Vagina (tissue), 2 donors: ENCODE measurements at regions not wholly inside any gene's neighbourhood (a gene's known extent, or its start where the extent isn't known, plus 50 kb on each side); places are given as distances from the start of the nearest gene placed in this dataset.
A peak's percentile ranks its signal among the peaks of the same experiment; 100 is the strongest.

Experiments used
- DNase-seq, 2 donors: peaks; one replicate each; pipeline ENCODE4 v3.0.0-alpha.2; 2017; ENCODE audit errors: extremely low spot score in 2 of 2
- H3K27ac ChIP-seq: fragments of 200-600 bp; sonication (generic); one replicate; pipeline ENCODE4 v1.5.1; 2019
- H3K27me3 ChIP-seq: fragments of 200-600 bp; sonication (generic); one replicate; pipeline ENCODE4 v1.5.1; 2019
- H3K36me3 ChIP-seq, 2 donors: fragments of 200-600 bp; sonication (generic); one replicate each; pipeline ENCODE4 v1.5.1; 2017 to 2019
- H3K4me1 ChIP-seq: fragments of 200-600 bp; sonication (generic); one replicate; pipeline ENCODE4 v1.5.1; 2019
- H3K4me3 ChIP-seq, 2 donors: fragments of 200-600 bp; sonication (generic); 1 replicate in 1 of 2; 2 replicates in 1 of 2; pipeline ENCODE4 v1.5.1; 2016 to 2019
- H3K9me3 ChIP-seq: fragments of 200-600 bp; sonication (generic); one replicate; pipeline ENCODE4 v1.5.1; 2019
- POLR2A ChIP-seq, 2 donors: fragments of 450-650 bp; IDR thresholded peaks; one replicate each; pipeline ENCODE4 v1.6.1; 2017; ENCODE audit warnings: antibody characterized with exemption in 2 of 2, mild to moderate bottlenecking in 2 of 2, moderate library complexity in 2 of 2
- POLR2AphosphoS5 ChIP-seq, 2 donors: sonication (generic); formaldehyde crosslinking; IDR thresholded peaks; one replicate each; pipeline ENCODE4 v1.9.0; 2017; ENCODE audit warnings: antibody characterized with exemption in 2 of 2, mild to moderate bottlenecking in 2 of 2, low read depth in 1 of 2; ENCODE audit not compliant: insufficient read depth in 1 of 2
- intact Hi-C: fragments of 100-400 bp; cut with DNase I; formaldehyde crosslinking; loops from one replicate; pipeline ENCODE4 v1.15.1; 2023
- TF ChIP-seq, protein P1 (sequence below), 3 experiments: fragments of 450-650 bp in 2 of 3; fragments of 200-600 bp in 1 of 3; sonication (generic) in 1 of 3; IDR thresholded peaks; one replicate each; pipeline ENCODE4 v1.5.1; 2017 to 2019; ENCODE audit warnings: antibody characterized with exemption in 3 of 3, mild to moderate bottlenecking in 2 of 3, moderate library complexity in 2 of 3

GRCh38 chr14:78081245-78081644 is 88.9 kb upstream of the NRXN3 start:
- H3K4me1 ChIP-seq = no peaks in the 10 kb centered on the region
- no peak overlapping the region for H3K4me3 ChIP-seq
- no peak overlapping the region for H3K27ac ChIP-seq
- DNase-seq = no peak
- no peaks in the 10 kb centered on the region for H3K9me3 ChIP-seq
- intact Hi-C loops = no loop called here
- TF ChIP-seq POLR2AphosphoS5 (IDR thresholded peaks at IDR 0.05; ENCODE audit: insufficient read depth in 1 of 2, low read depth in 1 of 2) (no peak), POLR2A (IDR thresholded peaks at IDR 0.05) (no peak)
- TF ChIP-seq, protein P1, sequence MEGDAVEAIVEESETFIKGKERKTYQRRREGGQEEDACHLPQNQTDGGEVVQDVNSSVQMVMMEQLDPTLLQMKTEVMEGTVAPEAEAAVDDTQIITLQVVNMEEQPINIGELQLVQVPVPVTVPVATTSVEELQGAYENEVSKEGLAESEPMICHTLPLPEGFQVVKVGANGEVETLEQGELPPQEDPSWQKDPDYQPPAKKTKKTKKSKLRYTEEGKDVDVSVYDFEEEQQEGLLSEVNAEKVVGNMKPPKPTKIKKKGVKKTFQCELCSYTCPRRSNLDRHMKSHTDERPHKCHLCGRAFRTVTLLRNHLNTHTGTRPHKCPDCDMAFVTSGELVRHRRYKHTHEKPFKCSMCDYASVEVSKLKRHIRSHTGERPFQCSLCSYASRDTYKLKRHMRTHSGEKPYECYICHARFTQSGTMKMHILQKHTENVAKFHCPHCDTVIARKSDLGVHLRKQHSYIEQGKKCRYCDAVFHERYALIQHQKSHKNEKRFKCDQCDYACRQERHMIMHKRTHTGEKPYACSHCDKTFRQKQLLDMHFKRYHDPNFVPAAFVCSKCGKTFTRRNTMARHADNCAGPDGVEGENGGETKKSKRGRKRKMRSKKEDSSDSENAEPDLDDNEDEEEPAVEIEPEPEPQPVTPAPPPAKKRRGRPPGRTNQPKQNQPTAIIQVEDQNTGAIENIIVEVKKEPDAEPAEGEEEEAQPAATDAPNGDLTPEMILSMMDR (IDR thresholded peaks at IDR 0.05) = no peak
- H3K36me3 ChIP-seq = no peaks in the 10 kb centered on the region
- no peaks in the 10 kb centered on the region for H3K27me3 ChIP-seq

- H3K9me3 ChIP-seq = no peaks in the 10 kb centered on the region
- H3K4me3 ChIP-seq = no peak overlapping the region
- H3K4me1 ChIP-seq = no peaks in the 10 kb centered on the region
- H3K36me3 ChIP-seq = no peaks in the 10 kb centered on the region
- H3K27me3 ChIP-seq = no peaks in the 10 kb centered on the region
- intact Hi-C loops = no loop called here
- TF ChIP-seq POLR2A (IDR thresholded peaks at IDR 0.05) (no peak), POLR2AphosphoS5 (IDR thresholded peaks at IDR 0.05; ENCODE audit: insufficient read depth in 1 of 2, low read depth in 1 of 2) (no peak)
- TF ChIP-seq, protein P1 (IDR thresholded peaks at IDR 0.05) = no peak
- no peak for DNase-seq
- no peak overlapping the region for H3K27ac ChIP-seq
These were observed 86.3 kb upstream of the NRXN3 start for GRCh38 chr14:78083837-78084236.

- Histone ChIP-seq H3K36me3 (no peaks in the 10 kb centered on the region), H3K4me3 (no peak overlapping the region), H3K27ac (no peak overlapping the region), H3K4me1 (no peaks in the 10 kb centered on the region), H3K9me3 (no peaks in the 10 kb centered on the region), H3K27me3 (no peaks in the 10 kb centered on the region)
- intact Hi-C loops = no loop called here
- TF ChIP-seq POLR2A (IDR thresholded peaks at IDR 0.05) (no peak), POLR2AphosphoS5 (IDR thresholded peaks at IDR 0.05; ENCODE audit: insufficient read depth in 1 of 2, low read depth in 1 of 2) (no peak)
- TF ChIP-seq, protein P1 (IDR thresholded peaks at IDR 0.05) = no peak
- no peak for DNase-seq
These were observed 83.8 kb upstream of the NRXN3 start for GRCh38 chr14:78086342-78086741.

GRCh38 chr14:78088916-78089315 is 81.3 kb upstream of the NRXN3 start:
- Histone ChIP-seq H3K27me3 (no peaks in the 10 kb centered on the region), H3K36me3 (no peaks in the 10 kb centered on the region), H3K9me3 (no peaks in the 10 kb centered on the region), H3K27ac (no peak overlapping the region), H3K4me3 (no peak overlapping the region), H3K4me1 (no peaks in the 10 kb centered on the region)
- no peak for DNase-seq
- TF ChIP-seq, protein P1 (IDR thresholded peaks at IDR 0.05) = no peak
- TF ChIP-seq POLR2AphosphoS5 (IDR thresholded peaks at IDR 0.05; ENCODE audit: insufficient read depth in 1 of 2, low read depth in 1 of 2) (no peak), POLR2A (IDR thresholded peaks at IDR 0.05) (no peak)
- intact Hi-C loops = no loop called here

DNA sequence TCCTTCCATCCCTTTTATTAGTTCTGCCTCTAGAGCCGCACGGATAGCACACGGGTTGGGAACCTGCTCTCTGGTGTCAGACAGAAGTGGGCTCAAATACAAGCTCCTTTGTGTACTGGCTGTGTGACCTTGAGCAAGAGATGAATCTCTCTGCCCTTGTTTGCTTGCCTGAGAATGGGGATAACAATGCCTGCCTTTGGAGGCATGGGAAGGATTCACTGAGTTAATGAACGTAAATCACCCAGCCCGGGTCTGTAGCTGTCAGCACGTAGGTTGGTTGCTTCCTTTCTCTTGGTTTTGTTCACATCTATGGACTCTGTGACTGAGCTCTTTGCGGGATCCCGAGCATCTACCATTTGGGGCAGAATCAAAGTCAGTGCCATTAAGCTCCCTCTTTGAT is 79.3 kb upstream of the NRXN3 start:
- Histone ChIP-seq H3K36me3 (no peaks in the 10 kb centered on the region), H3K4me3 (no peak overlapping the region), H3K4me1 (no peaks in the 10 kb centered on the region), H3K27ac (no peak overlapping the region), H3K9me3 (no peaks in the 10 kb centered on the region), H3K27me3 (no peaks in the 10 kb centered on the region)
- no peak for TF ChIP-seq POLR2AphosphoS5 (IDR thresholded peaks at IDR 0.05; ENCODE audit: insufficient read depth in 1 of 2, low read depth in 1 of 2)
- no peak for TF ChIP-seq POLR2A (IDR thresholded peaks at IDR 0.05)
- TF ChIP-seq, protein P1 (IDR thresholded peaks at IDR 0.05) = no peak
- intact Hi-C loops = no loop called here
- peak in 1 of 2 donors; percentile 32 for DNase-seq
